Liver (tissue), 8 donors: ENCODE measurements at regions not wholly inside any gene's neighbourhood (a gene's known extent, or its start where the extent isn't known, plus 50 kb on each side); places are given as distances from the start of the nearest gene placed in this dataset.
"Not testable (repeated sequence)": the region's sequence is repeated elsewhere in the genome, so short reads cannot be mapped to it uniquely, and the experiment has no call there.

ENCODE experiments used
- DNase-seq: peaks from one replicate; pipeline ENCODE4 v3.0.0-alpha.2; 2017; ENCODE audit warnings: low spot score
- H3K27ac ChIP-seq, 2 donors: one replicate each; pipeline ENCODE4 v1.7.0; 2013; ENCODE audit warnings: inconsistent platforms in 2 of 2, low read length in 2 of 2, control low read depth in 1 of 2, low read depth in 1 of 2, mild to moderate bottlenecking in 1 of 2
- H3K27me3 ChIP-seq, 4 donors: one replicate each; pipeline versions ENCODE4 v1.6.1 to v1.7.0; 2013; ENCODE audit warnings: low read length in 3 of 4, inconsistent platforms in 1 of 4, mild to moderate bottlenecking in 1 of 4, moderate library complexity in 1 of 4; ENCODE audit not compliant: control insufficient read depth in 4 of 4, insufficient read depth in 4 of 4
- H3K36me3 ChIP-seq, 4 donors: one replicate each; pipeline versions ENCODE4 v1.6.1 to v1.7.0; 2013; ENCODE audit warnings: low read length in 3 of 4, mild to moderate bottlenecking in 3 of 4, low read depth in 1 of 4, moderate library complexity in 1 of 4; ENCODE audit not compliant: control insufficient read depth in 4 of 4, insufficient read depth in 3 of 4
- H3K4me1 ChIP-seq, 4 donors: one replicate each; pipeline versions ENCODE4 v1.6.1 to v1.7.0; 2013; ENCODE audit warnings: low read length in 3 of 4, mild to moderate bottlenecking in 3 of 4, moderate library complexity in 1 of 4; ENCODE audit not compliant: control insufficient read depth in 4 of 4, insufficient read depth in 4 of 4
- H3K4me3 ChIP-seq, 3 donors: one replicate each; pipeline versions ENCODE4 v1.6.1 to v1.7.0; 2013; ENCODE audit warnings: low read length in 3 of 3, control low read depth in 1 of 3, low read depth in 1 of 3, mild to moderate bottlenecking in 1 of 3
- H3K9ac ChIP-seq, 2 donors: one replicate each; pipeline ENCODE4 v1.7.0; 2013; ENCODE audit warnings: low read length in 2 of 2, mild to moderate bottlenecking in 2 of 2, moderate library complexity in 2 of 2, control low read depth in 1 of 2, low read depth in 1 of 2
- H3K9me3 ChIP-seq, 4 donors: one replicate each; pipeline versions ENCODE4 v1.6.1 to v1.7.0; 2013; ENCODE audit warnings: low read length in 3 of 4; ENCODE audit not compliant: control insufficient read depth in 4 of 4
- ATF3 ChIP-seq: IDR thresholded peaks from 2 replicates; pipeline ENCODE4 v1.6.1; 2016; ENCODE audit warnings: antibody characterized with exemption
- CTCF ChIP-seq: fragments of 150-350 bp; IDR thresholded peaks from 2 replicates; pipeline ENCODE4 v1.5.1; 2017; ENCODE audit warnings: improper control_type of control experiment, low read depth, low read length; ENCODE audit not compliant: missing input control
- EGR1 ChIP-seq, 2 donors: IDR thresholded peaks; 2 replicates each; pipeline ENCODE4 v1.6.1; 2016 to 2018; ENCODE audit warnings: antibody characterized with exemption in 2 of 2, low read depth in 2 of 2
- FOXA1 ChIP-seq: IDR thresholded peaks from 2 replicates; pipeline ENCODE4 v1.6.1; 2016; ENCODE audit warnings: antibody characterized with exemption
- FOXA2 ChIP-seq: IDR thresholded peaks from 2 replicates; pipeline ENCODE4 v1.6.1; 2016; ENCODE audit warnings: antibody characterized with exemption
- GABPA ChIP-seq, 2 donors: IDR thresholded peaks in 1 of 2; conservative IDR thresholded peaks in 1 of 2; 2 replicates each; pipeline ENCODE4 v1.6.1; 2016; ENCODE audit warnings: antibody characterized with exemption in 2 of 2, mild to moderate bottlenecking in 1 of 2, moderate library complexity in 1 of 2
- HNF4A ChIP-seq, 2 donors: conservative IDR thresholded peaks; 2 replicates each; pipeline ENCODE4 v1.6.1; 2016; ENCODE audit warnings: antibody characterized with exemption in 2 of 2, mild to moderate bottlenecking in 2 of 2
- HNF4G ChIP-seq: IDR thresholded peaks from 2 replicates; pipeline ENCODE4 v1.6.1; 2016; ENCODE audit warnings: antibody characterized with exemption
- JUND ChIP-seq, 2 donors: IDR thresholded peaks; 2 replicates each; pipeline ENCODE4 v1.6.1; 2016; ENCODE audit warnings: antibody characterized with exemption in 2 of 2
- MAX ChIP-seq: IDR thresholded peaks from 2 replicates; pipeline ENCODE4 v1.6.1; 2016; ENCODE audit warnings: antibody characterized with exemption
- RAD21 ChIP-seq, 2 donors: IDR thresholded peaks; 2 replicates each; pipeline ENCODE4 v1.6.1; 2016; ENCODE audit warnings: antibody characterized with exemption in 2 of 2, mild to moderate bottlenecking in 2 of 2
- REST ChIP-seq: IDR thresholded peaks from 2 replicates; pipeline ENCODE4 v1.6.1; 2016; ENCODE audit warnings: antibody characterized with exemption, mild to moderate bottlenecking
- RXRA ChIP-seq, 2 donors: IDR thresholded peaks; 2 replicates each; pipeline ENCODE4 v1.6.1; 2017 to 2018; ENCODE audit warnings: antibody characterized with exemption in 2 of 2, mild to moderate bottlenecking in 1 of 2
- SP1 ChIP-seq: IDR thresholded peaks from 2 replicates; pipeline ENCODE4 v1.6.1; 2018; ENCODE audit warnings: antibody characterized with exemption, mild to moderate bottlenecking
- TAF1 ChIP-seq: conservative IDR thresholded peaks from 2 replicates; pipeline ENCODE4 v1.6.1; 2016; ENCODE audit warnings: antibody characterized with exemption, mild to moderate bottlenecking
- YY1 ChIP-seq: IDR thresholded peaks from 2 replicates; pipeline ENCODE4 v1.6.1; 2016; ENCODE audit warnings: antibody characterized with exemption, mild to moderate bottlenecking
- WGBS: extraction: QIAGEN DNeasy Blood & Tissue Kit; methylation state at CpG from one replicate; pipeline ENCODE4 v1.1.7; 2013; 5-methylcytosine and 5-hydroxymethylcytosine counted together
- donor health status: healthy.
- donor health status: healthy.
- donor health status: healthy.
- donor health status: healthy.
- donor health status: healthy.

GRCh38 chr10:28457110-28457509 lies 75.8 kb upstream of the WAC start:
- TF ChIP-seq GABPA (IDR thresholded peaks at IDR 0.05 in 1 of 2, conservative IDR thresholded peaks at IDR 0.05 in 1 of 2) (no peak), ATF3 (no peak), CTCF (no peak), YY1 (no peak), FOXA2 (no peak), HNF4A (conservative IDR thresholded peaks at IDR 0.05) (no peak), EGR1 (IDR thresholded peaks at IDR 0.05; ENCODE audit: low read depth in 2 of 2) (no peak), JUND (IDR thresholded peaks at IDR 0.05) (no peak), RXRA (IDR thresholded peaks at IDR 0.05) (no peak), TAF1 (no peak), HNF4G (no peak), FOXA1 (no peak)
- WGBS = 95% methylated on average over 2 of the region's 2 CpGs
- no peaks in the 10 kb centered on the region for H3K27me3 ChIP-seq
- no peak overlapping the region for H3K9ac ChIP-seq
- H3K4me3 ChIP-seq = no peak overlapping the region
- no peak for DNase-seq
- H3K27ac ChIP-seq = no peak overlapping the region
- no peaks in the 10 kb centered on the region for H3K4me1 ChIP-seq
- H3K36me3 ChIP-seq = no peaks in the 10 kb centered on the region
- H3K9me3 ChIP-seq = no peaks in the 10 kb centered on the region

- not testable (repeated sequence) for H3K27ac ChIP-seq, H3K9ac ChIP-seq, H3K4me3 ChIP-seq, H3K4me1 ChIP-seq, H3K27me3 ChIP-seq, H3K36me3 ChIP-seq, DNase-seq, H3K9me3 ChIP-seq
- WGBS = 55% methylated on average over 4 of the region's 4 CpGs
Observed at GRCh38 chr10:28457873-28458272, 75.0 kb upstream of the WAC start.

GRCh38 chr10:28459453-28460144 lies 73.3 kb upstream of the WAC start:
- no peaks in the 10 kb centered on the region for H3K9me3 ChIP-seq
- no peaks in the 10 kb centered on the region for H3K4me1 ChIP-seq
- WGBS = 89% methylated on average over 4 of the region's 4 CpGs
- H3K27ac ChIP-seq = no peak overlapping the region
- H3K9ac ChIP-seq = no peak overlapping the region
- no peak for DNase-seq
- H3K4me3 ChIP-seq = no peak overlapping the region
- H3K27me3 ChIP-seq = no peaks in the 10 kb centered on the region
- no peak for TF ChIP-seq MAX
- TF ChIP-seq HNF4A (conservative IDR thresholded peaks at IDR 0.05) = no peak
- no peak for TF ChIP-seq GABPA (IDR thresholded peaks at IDR 0.05 in 1 of 2, conservative IDR thresholded peaks at IDR 0.05 in 1 of 2)
- no peak for TF ChIP-seq RXRA (IDR thresholded peaks at IDR 0.05)
- TF ChIP-seq RAD21 (IDR thresholded peaks at IDR 0.05) = no peak
- no peak for TF ChIP-seq ATF3
- TF ChIP-seq JUND (IDR thresholded peaks at IDR 0.05) = no peak
- no peak for TF ChIP-seq REST
- no peak for TF ChIP-seq CTCF
- TF ChIP-seq EGR1 (IDR thresholded peaks at IDR 0.05; ENCODE audit: low read depth in 2 of 2) = no peak
- TF ChIP-seq SP1 = no peak
- TF ChIP-seq YY1 = no peak
- no peaks in the 10 kb centered on the region for H3K36me3 ChIP-seq
